HG03558 (cell line): ENCODE measurements at regions not wholly inside any gene's neighbourhood (a gene's known extent, or its start where the extent isn't known, plus 50 kb on each side); places are given as distances from the start of the nearest gene placed in this dataset.

Experiments
- ATAC-seq: cut with Tn5 transposase; IDR thresholded peaks from one replicate; pipeline ENCODE4 v1.9.1; 2021; ENCODE audit warnings: moderate number of reproducible peaks; ENCODE audit not compliant: unreplicated experiment; ENCODE audit errors: extremely low read depth

DNA sequence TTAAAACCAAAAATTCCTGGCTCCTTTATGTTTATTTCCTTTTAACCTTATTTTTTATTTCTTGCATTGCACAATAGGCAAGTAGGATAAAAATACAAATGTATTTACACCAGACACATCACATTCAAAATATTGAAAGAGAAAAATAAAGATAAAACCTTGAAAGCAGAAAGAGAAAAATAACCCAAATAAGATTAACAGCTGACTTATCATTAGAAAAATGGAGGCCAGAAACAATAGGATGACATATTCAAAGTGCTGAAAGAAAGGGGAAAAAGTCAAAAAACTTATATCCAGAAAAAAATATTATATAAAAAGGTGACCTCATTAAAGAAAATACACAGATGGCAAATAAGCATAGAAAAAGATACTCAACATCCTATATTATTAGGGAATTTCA lies 459.4 kb downstream of the NUF2 start:
- ATAC-seq: no peak

DNA sequence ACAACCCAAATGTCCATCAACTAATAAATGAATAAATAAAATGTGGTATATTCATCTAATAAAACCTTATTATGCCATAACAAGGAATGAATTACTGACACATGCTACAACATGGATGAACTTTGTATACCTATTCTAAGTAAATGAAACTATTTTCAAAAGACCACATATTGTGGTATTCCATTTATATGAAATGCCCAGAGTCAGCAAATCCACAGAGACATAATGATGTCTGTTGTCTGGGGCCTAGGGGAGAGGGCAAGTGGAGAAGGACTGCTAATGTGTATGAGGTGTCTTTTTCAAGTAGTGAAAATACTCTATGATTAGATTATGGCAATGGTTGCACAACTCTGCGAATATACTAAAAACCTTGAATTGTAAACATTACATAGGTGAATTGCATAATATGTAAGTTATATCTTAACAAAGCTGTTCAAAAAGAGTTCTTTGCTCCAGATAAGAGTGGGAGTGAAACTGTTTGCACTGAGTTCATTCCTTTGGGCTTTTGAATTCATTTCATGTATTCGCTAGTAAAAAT lies 464.2 kb downstream of the NUF2 start:
- no peak for ATAC-seq

DNA sequence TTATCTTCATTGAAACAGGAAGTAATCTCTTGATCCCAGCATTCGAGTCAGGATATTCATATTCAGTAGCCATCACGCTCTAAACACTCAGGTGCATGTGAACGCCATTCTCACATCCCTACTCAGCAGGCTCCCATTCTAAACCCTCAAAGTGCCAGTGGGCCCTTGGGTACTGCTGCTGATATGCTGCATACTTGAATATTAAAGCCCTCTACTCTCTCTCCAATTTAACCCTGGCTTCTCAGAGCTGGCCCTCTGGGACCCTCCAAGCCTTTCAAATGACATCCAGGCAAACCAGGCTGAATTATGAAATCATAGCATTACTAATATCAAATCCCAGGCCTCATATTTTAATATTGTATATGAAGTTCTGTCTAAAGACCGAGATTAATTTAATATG lies 468.2 kb downstream of the NUF2 start:
- no peak for ATAC-seq

DNA sequence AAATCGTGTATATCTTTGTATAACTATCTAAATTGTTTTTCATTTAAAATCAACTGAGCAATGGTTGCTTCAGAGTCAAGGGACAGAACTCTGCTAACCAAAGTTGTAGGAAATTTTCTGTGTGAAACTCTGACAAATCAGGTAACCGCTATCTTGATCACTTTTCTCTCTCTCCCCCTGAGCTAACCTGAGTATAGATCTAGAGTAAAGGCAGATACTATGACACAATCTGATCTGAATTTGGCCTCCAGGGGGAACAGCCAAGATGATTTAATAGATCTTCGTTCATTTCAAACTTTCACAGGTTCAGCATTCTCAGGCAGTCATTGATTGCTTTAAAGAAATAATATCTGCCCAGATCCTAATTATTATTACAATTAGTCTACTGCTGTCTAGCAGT lies 472.8 kb downstream of the NUF2 start:
- no peak for ATAC-seq

DNA sequence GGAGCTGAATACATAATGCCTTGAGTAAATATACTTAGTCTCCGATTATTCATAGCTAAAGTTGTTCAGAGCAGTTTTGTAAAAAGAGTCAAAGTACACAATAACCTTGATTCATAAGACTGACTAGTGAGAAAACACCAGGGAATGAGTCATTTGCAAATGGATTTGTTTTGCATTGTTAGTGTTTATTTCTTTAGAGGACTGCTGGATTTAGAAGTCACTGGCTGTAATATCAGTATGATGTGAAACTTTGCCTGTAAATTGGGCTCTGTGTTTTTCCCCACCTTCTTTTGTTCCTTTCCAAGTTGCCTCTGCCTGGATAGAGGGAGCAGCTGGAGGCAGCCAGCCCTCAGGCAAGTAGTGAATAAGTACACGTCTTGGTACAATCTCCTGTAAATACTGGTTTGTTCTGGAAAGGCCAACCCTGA lies 474.7 kb downstream of the NUF2 start:
- ATAC-seq: no peak

DNA sequence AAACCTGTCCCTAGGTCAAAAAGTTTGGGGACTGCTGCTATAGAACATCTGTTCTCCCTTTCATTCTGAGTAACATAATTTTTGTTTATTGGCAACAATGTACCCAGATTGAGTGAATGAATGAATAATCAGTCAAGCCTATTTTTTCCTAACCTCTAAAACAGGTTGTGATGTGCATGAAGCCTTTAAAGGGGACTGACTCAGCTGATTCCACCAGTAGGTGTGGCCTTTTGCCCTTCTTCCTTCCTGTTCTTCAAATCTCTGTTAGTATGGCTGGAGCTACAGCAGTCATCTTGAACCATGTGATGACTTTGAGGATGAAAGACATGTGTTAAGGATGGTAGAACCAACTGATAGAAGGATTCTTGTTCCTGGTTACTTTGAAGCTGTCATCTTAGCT lies 476.1 kb downstream of the NUF2 start:
- ATAC-seq: no peak

DNA sequence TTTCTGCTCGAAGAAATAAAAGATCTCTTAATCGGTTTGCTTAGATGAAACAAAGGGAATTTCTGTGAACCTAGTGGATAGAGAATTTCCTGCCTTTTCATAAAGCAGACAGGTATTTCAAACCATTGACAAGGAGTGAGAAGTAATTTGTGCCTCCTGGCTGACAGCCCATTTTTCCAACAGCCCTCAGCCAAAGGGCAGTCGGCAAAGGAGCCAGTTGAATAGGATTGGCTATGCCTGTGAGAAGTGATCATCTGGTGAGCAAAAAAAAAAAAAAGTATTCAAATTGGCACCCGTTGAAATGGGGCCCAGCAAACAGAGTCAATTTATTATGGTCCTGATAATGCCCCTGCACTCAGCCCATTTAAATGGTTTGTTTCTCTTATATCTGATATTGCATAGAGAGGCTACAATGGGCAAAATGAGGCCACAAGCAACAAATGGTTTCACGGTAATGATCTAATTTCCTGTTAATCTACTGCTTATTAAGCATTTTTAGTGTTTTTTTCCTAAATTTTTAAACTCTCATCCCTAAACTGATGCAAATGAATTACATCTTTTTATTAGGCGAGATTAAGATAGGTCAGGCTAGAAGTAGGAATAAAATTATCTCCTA lies 477.5 kb downstream of the NUF2 start:
- no peak for ATAC-seq

DNA sequence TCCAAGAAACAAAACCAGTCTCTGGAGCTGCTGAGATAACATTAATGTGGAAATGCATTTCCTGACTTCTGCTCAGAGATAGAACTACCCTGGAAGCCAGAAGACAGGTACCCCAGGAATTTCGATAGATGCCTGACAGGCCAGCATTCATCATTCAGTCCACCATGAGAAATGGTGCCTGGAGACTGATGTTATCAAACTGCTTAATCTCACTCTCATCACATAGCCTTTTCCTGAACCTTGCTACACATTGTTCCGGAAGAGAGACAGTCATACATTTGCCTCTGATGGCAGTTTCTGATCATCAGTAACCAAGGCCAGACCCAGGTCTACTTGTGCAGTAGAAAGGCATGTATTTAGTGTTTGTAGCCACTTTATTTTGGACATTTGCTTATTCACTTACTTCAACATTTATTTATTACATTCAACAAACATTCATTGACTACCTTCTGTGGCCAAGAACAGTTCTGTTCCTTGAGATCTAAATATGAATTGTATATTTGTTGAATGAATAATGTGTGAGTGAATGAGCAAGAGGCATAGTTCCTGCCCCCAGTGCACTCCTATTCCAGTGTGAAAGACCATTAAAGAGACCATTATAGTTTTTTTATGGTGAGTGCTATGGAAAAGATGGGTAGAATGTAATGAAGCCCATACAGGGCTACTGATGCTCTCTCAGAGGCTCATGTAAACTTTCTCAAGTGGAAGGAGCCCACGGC lies 485.7 kb downstream of the NUF2 start:
- no peak for ATAC-seq

DNA sequence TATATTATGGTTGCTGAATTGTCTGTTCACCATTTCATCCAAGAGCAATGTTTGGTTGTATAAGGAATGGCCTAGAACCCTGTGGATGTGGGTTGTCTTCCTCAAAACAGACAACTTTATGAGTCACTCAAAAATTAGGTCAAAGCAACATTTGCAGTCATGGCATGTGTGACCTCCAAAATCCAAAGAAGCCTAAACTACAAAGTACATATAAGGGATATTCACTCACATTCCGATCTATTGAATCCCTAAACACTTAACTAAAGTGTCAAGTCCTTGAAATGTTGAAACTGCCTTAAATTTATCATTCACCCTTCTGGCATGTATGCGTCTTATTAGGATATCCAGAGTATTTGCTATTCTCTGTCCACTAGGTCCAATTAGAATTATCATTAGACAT lies 491.5 kb downstream of the NUF2 start:
- no peak for ATAC-seq

DNA sequence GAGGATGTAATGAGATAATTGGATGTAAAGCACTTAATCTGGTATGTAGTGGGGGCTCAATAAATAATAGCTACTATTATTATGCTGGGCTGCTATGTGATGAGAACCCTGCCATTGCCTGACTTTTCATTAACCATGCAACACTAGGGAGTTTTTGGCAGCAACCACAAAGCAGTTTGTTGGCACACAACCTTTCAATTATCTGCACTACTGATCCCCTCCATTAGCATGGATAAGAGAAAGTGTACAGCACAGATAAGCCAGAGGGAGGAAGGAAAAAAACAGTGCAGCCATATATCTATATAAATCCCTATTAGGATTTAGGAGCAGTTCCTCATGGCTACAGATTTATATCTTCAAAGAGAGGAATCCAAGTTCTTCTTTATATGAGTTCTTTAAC lies 498.5 kb downstream of the NUF2 start:
- no peak for ATAC-seq

DNA sequence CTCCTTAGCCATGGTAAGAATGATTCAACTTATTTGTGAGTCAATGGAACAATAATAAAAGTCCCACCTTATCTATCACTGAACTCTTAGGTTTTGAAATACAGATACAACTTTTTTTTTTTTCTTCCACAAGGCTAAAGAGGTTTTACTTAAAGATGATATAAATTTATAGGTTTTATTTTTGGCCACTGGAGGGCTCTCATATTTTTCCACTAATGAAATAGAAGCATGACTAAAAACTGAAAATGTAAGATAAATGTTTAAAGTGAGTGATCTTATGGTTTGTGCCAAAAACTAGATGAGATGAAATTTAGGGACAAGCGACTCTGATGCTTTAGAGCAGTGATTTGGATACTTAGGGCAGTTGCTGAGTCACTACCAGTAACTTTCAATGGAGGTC lies 499.0 kb downstream of the NUF2 start:
- ATAC-seq: no peak

DNA sequence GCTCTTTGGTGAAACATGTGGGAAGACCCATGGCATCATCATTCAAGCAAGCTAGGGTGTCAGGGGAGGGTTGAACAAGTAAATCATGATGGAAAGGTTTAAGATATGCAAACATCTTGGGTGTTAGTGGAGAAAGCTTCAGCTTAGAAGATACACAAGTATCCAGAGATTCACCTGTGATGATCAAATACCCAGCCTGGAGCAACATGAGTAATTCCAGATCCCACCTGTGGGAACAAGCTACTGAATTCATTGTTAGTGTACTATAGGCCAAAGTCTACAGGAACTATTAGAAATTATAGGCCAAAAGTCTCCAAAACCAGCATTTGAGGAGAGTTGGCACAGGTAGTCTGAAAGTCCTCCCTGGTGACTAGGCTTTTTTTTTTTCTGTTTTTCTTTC lies 499.9 kb downstream of the NUF2 start:
- ATAC-seq: no peak

DNA sequence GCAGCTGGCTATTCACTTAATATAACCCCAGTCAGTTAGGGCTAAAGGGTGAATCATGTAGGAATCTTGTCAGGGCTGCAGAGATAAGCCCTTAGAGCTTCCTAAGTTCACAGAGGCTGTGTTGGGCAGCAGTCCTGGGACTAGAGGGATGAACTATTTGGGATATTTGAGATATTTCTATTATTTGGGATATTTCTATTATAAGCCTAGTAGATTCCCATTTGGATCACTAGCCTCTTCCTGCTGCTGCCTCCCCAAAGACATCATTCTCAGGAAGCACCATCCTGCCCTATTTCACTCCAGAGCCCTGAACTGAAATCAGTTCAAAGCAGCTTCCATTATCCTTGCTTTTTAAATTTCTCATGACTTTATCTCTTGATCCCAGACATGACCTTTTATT lies 501.3 kb downstream of the NUF2 start:
- ATAC-seq: no peak

DNA sequence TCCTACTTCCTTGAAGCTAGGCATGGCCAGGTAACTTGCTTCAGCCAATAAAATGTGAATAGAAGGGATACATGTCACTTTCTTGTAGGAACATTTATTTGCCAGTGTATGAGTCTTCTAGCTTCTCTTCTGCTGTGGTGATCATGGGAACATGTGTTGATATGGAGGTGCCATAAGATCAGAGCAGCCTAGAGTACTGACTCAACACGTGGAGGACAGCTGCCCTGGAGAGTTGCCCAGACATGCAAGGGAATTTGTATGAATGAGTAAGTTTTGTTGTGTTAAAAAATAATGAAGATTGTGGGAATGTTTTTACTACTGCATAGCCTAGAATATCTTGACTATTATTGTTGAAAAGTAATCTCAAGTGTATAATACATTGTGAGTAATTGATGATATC lies 502.3 kb downstream of the NUF2 start:
- ATAC-seq: no peak

DNA sequence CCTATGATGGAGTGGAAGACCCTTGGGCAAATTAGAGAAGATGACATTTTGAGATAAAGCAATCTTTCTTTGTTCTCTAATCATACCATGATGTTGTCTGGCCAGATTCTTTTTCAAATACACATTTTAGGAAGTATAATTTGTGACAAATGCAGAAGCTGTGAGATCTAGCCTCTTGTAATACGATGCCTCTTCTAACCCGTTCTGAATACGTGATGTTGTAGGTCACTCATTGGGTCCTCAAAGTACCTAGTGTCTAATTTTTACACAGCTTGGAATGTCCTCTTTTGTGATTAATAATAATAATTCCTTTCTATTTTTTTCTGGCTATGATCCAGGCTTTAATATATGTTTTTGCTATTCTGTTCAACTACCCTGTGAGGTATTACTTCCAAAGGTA lies 502.7 kb downstream of the NUF2 start:
- no peak for ATAC-seq

DNA sequence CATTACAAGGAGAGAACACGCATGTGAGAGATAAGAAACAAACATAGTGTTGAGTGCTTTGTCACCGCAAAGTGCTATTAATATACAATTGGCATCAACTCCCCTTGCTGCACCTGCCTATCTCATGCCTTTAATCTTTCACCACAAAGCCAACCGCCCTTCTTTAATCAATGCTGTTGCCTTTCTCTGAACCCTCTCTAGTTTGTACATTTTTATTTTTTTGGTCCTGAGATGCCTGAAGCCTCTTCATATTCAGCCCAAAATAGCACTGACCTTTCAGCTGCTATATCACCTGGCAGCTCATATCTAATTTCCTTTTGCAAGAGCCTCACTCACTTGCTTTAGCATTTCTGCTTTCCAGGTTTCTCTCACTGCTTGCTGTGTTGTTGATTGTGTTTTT lies 504.7 kb downstream of the NUF2 start:
- ATAC-seq: no peak

DNA sequence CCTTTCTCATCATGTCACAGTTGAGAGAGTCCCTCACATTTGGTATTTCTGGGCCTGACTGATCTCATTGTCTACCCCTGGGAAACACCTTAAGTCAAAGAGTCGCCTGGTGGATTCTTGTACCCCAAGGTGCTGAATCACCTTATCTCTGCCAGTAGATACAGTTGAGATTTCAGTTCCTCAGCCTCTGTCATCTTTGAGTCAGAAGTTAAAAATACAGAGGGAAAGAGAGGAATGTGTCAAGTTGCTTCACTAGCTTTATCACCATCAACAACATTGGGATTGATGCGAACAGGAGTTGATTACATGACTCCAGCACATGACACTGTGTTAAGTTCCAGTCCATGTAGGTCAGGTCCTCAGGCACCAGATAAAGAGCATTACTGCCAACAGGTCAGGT lies 513.0 kb downstream of the NUF2 start:
- no peak for ATAC-seq

DNA sequence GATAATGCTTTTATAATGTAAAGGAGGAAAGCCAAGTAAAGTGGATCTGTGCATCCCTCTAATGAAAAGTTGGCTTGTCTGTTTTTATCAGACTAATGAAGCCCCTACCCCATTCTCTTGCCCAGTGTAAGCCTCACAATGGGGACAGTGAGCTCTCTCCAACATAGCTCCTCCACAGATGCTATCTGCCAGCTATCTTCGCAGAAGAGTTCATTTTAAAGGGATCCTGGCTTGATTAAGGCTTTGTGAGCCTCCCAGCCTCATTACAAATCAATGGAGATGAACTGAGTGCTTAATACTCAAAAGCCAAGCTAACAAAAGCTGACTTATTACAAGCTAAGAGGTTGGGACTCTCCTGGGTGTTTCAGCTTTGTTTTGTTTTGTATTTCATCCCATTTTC lies 514.7 kb downstream of the NUF2 start:
- ATAC-seq: no peak

DNA sequence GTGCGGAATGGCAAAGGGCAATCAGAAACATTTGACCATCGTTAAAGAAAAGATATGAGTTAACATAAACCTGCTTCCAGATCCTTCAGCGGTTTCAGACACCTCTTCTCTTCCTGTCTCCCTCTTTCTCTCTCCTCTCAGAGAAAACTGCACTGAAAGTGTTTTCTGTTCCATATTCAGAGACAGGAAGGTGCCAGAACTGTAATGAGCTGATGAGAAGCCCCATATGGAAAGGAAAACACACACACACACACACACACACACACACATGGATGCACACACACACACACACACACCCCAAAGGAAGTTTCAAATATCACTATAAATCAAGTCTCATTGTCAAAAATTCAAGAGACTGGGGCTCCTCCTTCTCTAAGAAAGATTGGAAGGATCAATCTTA lies 515.5 kb downstream of the NUF2 start:
- no peak for ATAC-seq

DNA sequence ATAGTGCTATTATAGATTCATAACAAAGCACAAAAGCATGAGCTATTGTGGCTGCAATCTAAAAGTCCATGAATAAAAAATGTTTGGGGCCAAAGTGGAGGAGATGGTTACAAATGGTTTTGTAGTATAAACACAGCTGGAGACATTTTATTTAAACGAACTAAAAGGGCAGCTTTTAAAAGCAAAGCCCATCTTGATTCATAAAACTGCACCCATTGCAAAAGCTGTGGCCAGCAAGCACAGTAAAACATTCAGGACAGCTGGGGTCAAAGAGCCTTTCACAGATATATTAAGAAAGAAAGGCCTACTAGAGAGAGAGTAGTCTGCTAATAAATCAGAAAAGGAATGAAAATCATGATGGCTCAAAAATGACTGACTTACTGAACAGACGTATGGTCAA lies 520.8 kb downstream of the NUF2 start:
- no peak for ATAC-seq

DNA sequence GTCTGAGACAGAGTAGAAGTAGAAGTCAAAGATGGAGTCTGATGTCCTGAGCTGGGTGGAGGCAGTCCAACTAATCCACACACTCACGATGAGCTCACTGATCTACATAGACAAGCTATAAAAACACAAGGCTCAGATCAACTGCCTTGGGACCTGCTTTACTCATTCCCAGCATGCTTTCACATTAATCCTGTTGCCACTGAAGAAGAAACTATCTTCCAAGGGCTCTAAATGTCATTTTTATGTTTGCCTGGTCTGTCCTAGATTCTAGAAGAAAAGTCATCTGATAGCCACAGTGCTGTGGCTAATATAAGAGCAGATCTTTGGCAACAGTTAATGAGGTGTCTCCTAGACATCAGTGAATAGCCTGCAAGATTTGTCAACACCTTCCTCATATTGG lies 522.7 kb downstream of the NUF2 start:
- ATAC-seq: no peak

DNA sequence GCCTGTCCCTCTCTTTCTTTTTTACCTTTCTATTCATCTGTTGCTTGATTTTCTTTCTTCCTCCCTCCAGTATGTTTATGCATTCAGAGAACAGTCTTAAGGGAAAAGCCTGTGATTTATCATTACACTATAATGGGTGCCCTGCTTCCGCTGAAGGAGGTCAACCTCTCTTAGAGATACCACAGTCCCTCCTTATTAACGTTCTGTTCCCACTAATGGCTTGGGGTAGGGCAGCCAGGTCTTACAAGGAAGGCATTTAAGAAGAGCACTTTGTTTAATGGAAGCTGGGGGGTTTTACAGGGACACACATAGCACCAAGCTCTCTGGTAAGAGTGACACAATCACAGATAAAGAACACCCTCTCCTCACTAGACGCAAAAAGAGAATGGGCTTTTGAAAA lies 523.5 kb downstream of the NUF2 start:
- ATAC-seq: no peak
